IMR-90 (cell line): ENCODE measurements at regions not wholly inside any gene's neighbourhood (a gene's known extent, or its start where the extent isn't known, plus 50 kb on each side); places are given as distances from the start of the nearest gene placed in this dataset.

Source experiments
- ATAC-seq: fragments of 200-7000 bp; cut with Tn5 transposase; 2 replicates; pipeline ENCODE4 v1.9.1; 2020; ENCODE audit warnings: low read depth, mild to moderate bottlenecking, moderate library complexity
- BruUV-seq: library from RNA; stranded (reverse); fragments of 400-500 nt; replicated peaks from 2 replicates; lab custom pipeline; 2021; lab: Mats Ljungman, UMichigan
- CTCF ChIA-PET: fragments of 300-600 bp; formaldehyde crosslinking; extraction: SDS; loops from one replicate; lab custom pipeline; 2021; ENCODE audit warnings: antibody characterized with exemption; lab: Yijun Ruan, JAX
- POLR2A ChIA-PET: fragments of 300-600 bp; sonication (Branson Sonifier 250); formaldehyde crosslinking; loops from one replicate; lab custom pipeline; 2022; ENCODE audit warnings: antibody characterized with exemption; ENCODE audit not compliant: unreplicated experiment; lab: Charles Lee
- DNase-seq: peaks from one replicate; pipeline ENCODE4 v3.0.0; 2013
- H2AFZ ChIP-seq: replicated peaks from 2 replicates; pipeline ENCODE3; 2013; ENCODE audit warnings: low read length, mild to moderate bottlenecking; ENCODE audit not compliant: poor library complexity
- H2AK5ac ChIP-seq: 2 replicates; pipeline ENCODE4 v1.6.1; 2013; ENCODE audit warnings: low read depth, low read length, inconsistent platforms
- H2AK9ac ChIP-seq: replicated peaks from 2 replicates; pipeline ENCODE3; 2013; ENCODE audit warnings: mild to moderate bottlenecking, low read depth, low read length, moderate library complexity; ENCODE audit not compliant: poor library complexity
- H2BK120ac ChIP-seq: 2 replicates; pipeline ENCODE4 v1.6.1; 2013; ENCODE audit warnings: low read depth, low read length, inconsistent platforms
- H2BK15ac ChIP-seq: 3 replicates; pipeline ENCODE4 v1.6.1; 2013; ENCODE audit warnings: low read depth, low read length, inconsistent platforms
- H2BK20ac ChIP-seq: 2 replicates; pipeline ENCODE4 v1.6.1; 2013; ENCODE audit warnings: low read depth, mild to moderate bottlenecking, inconsistent platforms, low read length, moderate library complexity
- H2BK5ac ChIP-seq: 2 replicates; pipeline ENCODE4 v1.6.1; 2013; ENCODE audit warnings: mild to moderate bottlenecking, low read depth, low read length, inconsistent platforms; ENCODE audit not compliant: poor library complexity, severe bottlenecking
- H3K14ac ChIP-seq: replicated peaks from 2 replicates; pipeline ENCODE4 v1.6.1; 2013; ENCODE audit warnings: low read depth, low read length, inconsistent platforms
- H3K18ac ChIP-seq: 2 replicates; pipeline ENCODE4 v1.6.1; 2013; ENCODE audit warnings: low read depth, low read length, control low read depth
- H3K23ac ChIP-seq: 2 replicates; pipeline ENCODE4 v1.6.1; 2013; ENCODE audit warnings: low read depth, low read length, inconsistent platforms
- H3K27ac ChIP-seq: 2 replicates; pipeline ENCODE4 v1.5.1; 2013; ENCODE audit warnings: mild to moderate bottlenecking, control low read depth, low read length; ENCODE audit not compliant: insufficient read depth
- H3K27me3 ChIP-seq: 2 replicates; pipeline ENCODE4 v1.6.1; 2013; ENCODE audit warnings: low read length; ENCODE audit not compliant: control insufficient read depth, insufficient read depth
- H3K36me3 ChIP-seq: 2 replicates; pipeline ENCODE4 v1.6.1; 2013; ENCODE audit warnings: low read length, mixed read lengths; ENCODE audit not compliant: control insufficient read depth, insufficient read depth
- H3K4ac ChIP-seq: 2 replicates; pipeline ENCODE4 v1.6.1; 2013; ENCODE audit warnings: low read depth, low read length, inconsistent platforms
- H3K4me1 ChIP-seq: 2 replicates; pipeline ENCODE4 v1.6.1; 2013; ENCODE audit warnings: low read length, mixed read lengths; ENCODE audit not compliant: control insufficient read depth, insufficient read depth
- H3K4me2 ChIP-seq: 2 replicates; pipeline ENCODE4 v1.6.1; 2013; ENCODE audit warnings: low read depth, mild to moderate bottlenecking, control low read depth, low read length, moderate library complexity
- H3K4me3 ChIP-seq: 2 replicates; pipeline ENCODE4 v1.5.1; 2013; ENCODE audit warnings: low read depth, mild to moderate bottlenecking, control low read depth, low read length, moderate library complexity; ENCODE audit not compliant: insufficient read depth
- H3K56ac ChIP-seq: 2 replicates; pipeline ENCODE4 v1.6.1; 2013; ENCODE audit warnings: low read length, inconsistent platforms; ENCODE audit not compliant: insufficient read depth; ENCODE audit errors: extremely low read depth
- H3K79me1 ChIP-seq, 2 experiments: 2 replicates each; pipeline ENCODE4 v1.6.1; 2013; ENCODE audit warnings: low read length in 2 of 2, inconsistent platforms in 1 of 2, low read depth in 1 of 2
- H3K9ac ChIP-seq: 2 replicates; pipeline ENCODE4 v1.6.1; 2013; ENCODE audit warnings: low read depth, low read length, control low read depth
- H3K9me1 ChIP-seq: 2 replicates; pipeline ENCODE4 v1.6.1; 2013; ENCODE audit warnings: low read length, inconsistent platforms; ENCODE audit not compliant: insufficient read depth
- H3K9me3 ChIP-seq: 2 replicates; pipeline ENCODE4 v1.6.1; 2013; ENCODE audit warnings: low read length; ENCODE audit not compliant: control insufficient read depth, insufficient read depth
- H4K20me1 ChIP-seq: 2 replicates; pipeline ENCODE4 v1.6.1; 2013; ENCODE audit warnings: low read length, inconsistent platforms; ENCODE audit not compliant: insufficient read depth
- H4K5ac ChIP-seq: 2 replicates; pipeline ENCODE4 v1.6.1; 2013; ENCODE audit warnings: mild to moderate bottlenecking, low read depth, low read length, control low read depth
- H4K8ac ChIP-seq, 2 experiments: 2 replicates each; pipeline ENCODE4 v1.6.1; 2013; ENCODE audit warnings: low read depth in 2 of 2, low read length in 2 of 2, control low read depth in 1 of 2, inconsistent platforms in 1 of 2
- H4K91ac ChIP-seq: 2 replicates; pipeline ENCODE4 v1.6.1; 2013; ENCODE audit warnings: low read depth, low read length, inconsistent platforms; ENCODE audit not compliant: insufficient read depth
- BHLHE40 ChIP-seq: fragments of 150-350 bp; IDR thresholded peaks from 2 replicates; pipeline ENCODE4 v1.6.1; 2016; ENCODE audit warnings: mild to moderate bottlenecking, low read depth, low read length
- CHD1 ChIP-seq: IDR thresholded peaks from 2 replicates; pipeline ENCODE4 v1.6.1; 2012; ENCODE audit warnings: low read depth, low read length, improper control_type of control experiment
- WGBS, 2 experiments: methylation state at CpG; one replicate each; pipeline versions ENCODE4 v1.1.5 to v1.1.7; 2013; ENCODE audit warnings: missing lambda C conversion rate in 2 of 2; ENCODE audit not compliant: insufficient read length in 1 of 2; ENCODE audit errors: extremely low coverage in 2 of 2; 5-methylcytosine and 5-hydroxymethylcytosine counted together
- dilution Hi-C: fragments of 300-500 bp; cut with HindIII; formaldehyde crosslinking; loops from one replicate; pipeline ENCODE4 v1.14.3; 2018; ENCODE audit warnings: low sequenced_read_pairs; ENCODE audit not compliant: unreplicated experiment
- in situ Hi-C: fragments of 300-500 bp; cut with MboI; formaldehyde crosslinking; loops from 3 replicates; pipeline ENCODE4 v1.14.3; 2019; ENCODE audit warnings: low sequenced_read_pairs, inconsistent platforms, mixed read lengths
- intact Hi-C: fragments of 100-400 bp; cut with micrococcal nuclease; formaldehyde crosslinking; loops from 2 replicates; pipeline ENCODE4 v1.10.0; 2022
- TF ChIP-seq, protein P1 (sequence below): conservative IDR thresholded peaks from 2 replicates; pipeline ENCODE4 v1.5.1; 2012; ENCODE audit warnings: mild to moderate bottlenecking, low read depth, low read length, improper control_type of control experiment
- TF ChIP-seq, protein P2 (sequence below): fragments of 150-350 bp; IDR thresholded peaks from 2 replicates; pipeline ENCODE4 v1.6.1; 2016; ENCODE audit warnings: low read depth, mild to moderate bottlenecking, low read length, moderate library complexity, borderline replicate concordance

DNA sequence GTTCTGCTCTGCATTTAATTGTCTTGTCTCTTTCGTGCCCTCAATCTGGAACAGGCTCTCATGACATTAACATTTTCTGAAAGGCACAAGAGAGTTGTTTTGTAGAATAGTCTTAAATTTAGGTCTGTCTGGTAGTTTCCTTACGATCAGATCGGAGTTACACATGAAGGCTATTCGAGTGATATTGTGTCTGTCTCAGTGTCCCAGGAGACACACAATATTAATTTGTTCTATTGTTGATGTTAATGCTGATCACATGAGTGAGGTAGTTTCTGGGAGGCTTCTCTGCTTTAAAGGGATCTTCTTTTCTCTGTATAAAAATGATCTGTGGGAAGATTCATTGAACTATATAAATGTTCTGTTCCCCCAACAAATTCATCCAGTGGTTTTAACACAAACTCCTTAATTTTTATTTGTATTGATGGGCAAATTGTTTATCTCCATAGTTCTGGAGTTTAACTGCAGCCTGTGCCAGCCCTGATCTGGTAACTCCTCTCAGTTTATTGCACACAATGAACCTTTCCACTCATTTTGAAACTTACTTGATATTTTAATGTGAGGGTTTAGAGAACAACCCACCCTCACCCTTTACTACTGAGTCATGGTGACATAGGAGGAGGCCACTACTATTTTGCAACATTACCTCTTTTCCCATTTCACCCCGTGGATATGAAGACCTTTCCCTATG is 223.0 kb downstream of the CBLN4 start:
- DNase-seq (no peak), ATAC-seq (no peak)
- ChIA-PET POLR2A (no interaction called here), CTCF (no interaction called here)
- no peaks in the 10 kb centered on the region for H3K27me3 ChIP-seq
- H2BK5ac ChIP-seq: no peak overlapping the region
- H3K4me2 ChIP-seq: no peak overlapping the region
- H2AK5ac ChIP-seq: no peak overlapping the region
- in situ Hi-C loops (no loop called here), intact Hi-C loops (no loop called here), dilution Hi-C loops (no loop called here)
- H3K56ac ChIP-seq: no peak overlapping the region
- H3K23ac ChIP-seq: no peak overlapping the region
- no peaks in the 10 kb centered on the region for H3K36me3 ChIP-seq
- H3K14ac ChIP-seq: no peak overlapping the region
- H2BK20ac ChIP-seq: no peak overlapping the region
- H4K91ac ChIP-seq: no peak overlapping the region
- 40% methylated on average over 1 of the region's 5 CpGs; no CpG with 5 or more reads in 1 of the 2 experiments for WGBS, 2 experiments
- no peaks in the 10 kb centered on the region for H4K20me1 ChIP-seq
- H3K9me1 ChIP-seq: no peaks in the 10 kb centered on the region
- H4K8ac ChIP-seq: no peak overlapping the region
- H3K9ac ChIP-seq: no peak overlapping the region
- H4K5ac ChIP-seq: no peak overlapping the region
- peaks cover 17% of the 10 kb centered on the region for H3K9me3 ChIP-seq
- no peak overlapping the region for H3K18ac ChIP-seq
- H2AFZ ChIP-seq: no peak overlapping the region
- H3K4me3 ChIP-seq: no peak overlapping the region
- H2BK15ac ChIP-seq: no peak overlapping the region
- no peaks in the 10 kb centered on the region for H3K4me1 ChIP-seq
- H3K79me1 ChIP-seq: no peaks in the 10 kb centered on the region
- TF ChIP-seq BHLHE40 (no peak), CHD1 (no peak)
- TF ChIP-seq, protein P1, sequence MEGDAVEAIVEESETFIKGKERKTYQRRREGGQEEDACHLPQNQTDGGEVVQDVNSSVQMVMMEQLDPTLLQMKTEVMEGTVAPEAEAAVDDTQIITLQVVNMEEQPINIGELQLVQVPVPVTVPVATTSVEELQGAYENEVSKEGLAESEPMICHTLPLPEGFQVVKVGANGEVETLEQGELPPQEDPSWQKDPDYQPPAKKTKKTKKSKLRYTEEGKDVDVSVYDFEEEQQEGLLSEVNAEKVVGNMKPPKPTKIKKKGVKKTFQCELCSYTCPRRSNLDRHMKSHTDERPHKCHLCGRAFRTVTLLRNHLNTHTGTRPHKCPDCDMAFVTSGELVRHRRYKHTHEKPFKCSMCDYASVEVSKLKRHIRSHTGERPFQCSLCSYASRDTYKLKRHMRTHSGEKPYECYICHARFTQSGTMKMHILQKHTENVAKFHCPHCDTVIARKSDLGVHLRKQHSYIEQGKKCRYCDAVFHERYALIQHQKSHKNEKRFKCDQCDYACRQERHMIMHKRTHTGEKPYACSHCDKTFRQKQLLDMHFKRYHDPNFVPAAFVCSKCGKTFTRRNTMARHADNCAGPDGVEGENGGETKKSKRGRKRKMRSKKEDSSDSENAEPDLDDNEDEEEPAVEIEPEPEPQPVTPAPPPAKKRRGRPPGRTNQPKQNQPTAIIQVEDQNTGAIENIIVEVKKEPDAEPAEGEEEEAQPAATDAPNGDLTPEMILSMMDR: no peak
- TF ChIP-seq, protein P2, sequence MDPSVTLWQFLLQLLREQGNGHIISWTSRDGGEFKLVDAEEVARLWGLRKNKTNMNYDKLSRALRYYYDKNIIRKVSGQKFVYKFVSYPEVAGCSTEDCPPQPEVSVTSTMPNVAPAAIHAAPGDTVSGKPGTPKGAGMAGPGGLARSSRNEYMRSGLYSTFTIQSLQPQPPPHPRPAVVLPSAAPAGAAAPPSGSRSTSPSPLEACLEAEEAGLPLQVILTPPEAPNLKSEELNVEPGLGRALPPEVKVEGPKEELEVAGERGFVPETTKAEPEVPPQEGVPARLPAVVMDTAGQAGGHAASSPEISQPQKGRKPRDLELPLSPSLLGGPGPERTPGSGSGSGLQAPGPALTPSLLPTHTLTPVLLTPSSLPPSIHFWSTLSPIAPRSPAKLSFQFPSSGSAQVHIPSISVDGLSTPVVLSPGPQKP: no peak
- H3K27ac ChIP-seq: no peak overlapping the region
- BruUV-seq: no TSS peak
- no peak overlapping the region for H2BK120ac ChIP-seq
- no peak overlapping the region for H3K4ac ChIP-seq
- H2AK9ac ChIP-seq: no peak overlapping the region
